K562 (cell line): ENCODE measurements at regions not wholly inside any gene's neighbourhood (a gene's known extent, or its start where the extent isn't known, plus 50 kb on each side); places are given as distances from the start of the nearest gene placed in this dataset.

ENCODE experiments used
- IRF9 ChIP-seq: fragments of 450-650 bp; IDR thresholded peaks from 2 replicates; pipeline ENCODE4 v1.6.1; 2016; ENCODE audit warnings: missing biosample characterization, missing genetic modification characterization
- REST ChIP-seq, 2 experiments: fragments of 450-650 bp; formaldehyde crosslinking in 1 of 2; IDR thresholded peaks; 2 replicates each; pipeline versions ENCODE4 v1.4.0 to v1.6.1; 2014 to 2020; ENCODE audit warnings: mild to moderate bottlenecking in 2 of 2, borderline replicate concordance in 1 of 2, low read depth in 1 of 2

- TF ChIP-seq REST (IDR thresholded peaks at IDR 0.05; ENCODE audit: borderline replicate concordance) (no peak), REST (CRISPR knock-in tag; IDR thresholded peaks at IDR 0.05; ENCODE audit: low read depth) (no peak), IRF9 (tag) (no peak)
- TF ChIP-seq, all 486 proteins: peak for 0
Measured at GRCh38 chr4:156294577-156294976, 340.9 kb upstream of the CTSO start (continued).
